IMR-90 (cell line): ENCODE measurements at regions not wholly inside any gene's neighbourhood (a gene's known extent, or its start where the extent isn't known, plus 50 kb on each side); places are given as distances from the start of the nearest gene placed in this dataset.

Experiments used
- ATAC-seq: fragments of 200-7000 bp; cut with Tn5 transposase; 2 replicates; pipeline ENCODE4 v1.9.1; 2020; ENCODE audit warnings: low read depth, mild to moderate bottlenecking, moderate library complexity
- BruUV-seq: library from RNA; stranded (reverse); fragments of 400-500 nt; replicated peaks from 2 replicates; lab custom pipeline; 2021; lab: Mats Ljungman, UMichigan
- CTCF ChIA-PET: fragments of 300-600 bp; formaldehyde crosslinking; extraction: SDS; loops from one replicate; lab custom pipeline; 2021; ENCODE audit warnings: antibody characterized with exemption; lab: Yijun Ruan, JAX
- POLR2A ChIA-PET: fragments of 300-600 bp; sonication (Branson Sonifier 250); formaldehyde crosslinking; loops from one replicate; lab custom pipeline; 2022; ENCODE audit warnings: antibody characterized with exemption; ENCODE audit not compliant: unreplicated experiment; lab: Charles Lee
- DNase-seq: peaks from one replicate; pipeline ENCODE4 v3.0.0; 2013
- H2AFZ ChIP-seq: replicated peaks from 2 replicates; pipeline ENCODE3; 2013; ENCODE audit warnings: low read length, mild to moderate bottlenecking; ENCODE audit not compliant: poor library complexity
- H2AK5ac ChIP-seq: 2 replicates; pipeline ENCODE4 v1.6.1; 2013; ENCODE audit warnings: low read depth, low read length, inconsistent platforms
- H2AK9ac ChIP-seq: replicated peaks from 2 replicates; pipeline ENCODE3; 2013; ENCODE audit warnings: mild to moderate bottlenecking, low read depth, low read length, moderate library complexity; ENCODE audit not compliant: poor library complexity
- H2BK120ac ChIP-seq: 2 replicates; pipeline ENCODE4 v1.6.1; 2013; ENCODE audit warnings: low read depth, low read length, inconsistent platforms
- H2BK15ac ChIP-seq: 3 replicates; pipeline ENCODE4 v1.6.1; 2013; ENCODE audit warnings: low read depth, low read length, inconsistent platforms
- H2BK20ac ChIP-seq: 2 replicates; pipeline ENCODE4 v1.6.1; 2013; ENCODE audit warnings: low read depth, mild to moderate bottlenecking, inconsistent platforms, low read length, moderate library complexity
- H2BK5ac ChIP-seq: 2 replicates; pipeline ENCODE4 v1.6.1; 2013; ENCODE audit warnings: mild to moderate bottlenecking, low read depth, low read length, inconsistent platforms; ENCODE audit not compliant: poor library complexity, severe bottlenecking
- H3K14ac ChIP-seq: replicated peaks from 2 replicates; pipeline ENCODE4 v1.6.1; 2013; ENCODE audit warnings: low read depth, low read length, inconsistent platforms
- H3K18ac ChIP-seq: 2 replicates; pipeline ENCODE4 v1.6.1; 2013; ENCODE audit warnings: low read depth, low read length, control low read depth
- H3K23ac ChIP-seq: 2 replicates; pipeline ENCODE4 v1.6.1; 2013; ENCODE audit warnings: low read depth, low read length, inconsistent platforms
- H3K27ac ChIP-seq: 2 replicates; pipeline ENCODE4 v1.5.1; 2013; ENCODE audit warnings: mild to moderate bottlenecking, control low read depth, low read length; ENCODE audit not compliant: insufficient read depth
- H3K27me3 ChIP-seq: 2 replicates; pipeline ENCODE4 v1.6.1; 2013; ENCODE audit warnings: low read length; ENCODE audit not compliant: control insufficient read depth, insufficient read depth
- H3K36me3 ChIP-seq: 2 replicates; pipeline ENCODE4 v1.6.1; 2013; ENCODE audit warnings: low read length, mixed read lengths; ENCODE audit not compliant: control insufficient read depth, insufficient read depth
- H3K4ac ChIP-seq: 2 replicates; pipeline ENCODE4 v1.6.1; 2013; ENCODE audit warnings: low read depth, low read length, inconsistent platforms
- H3K4me1 ChIP-seq: 2 replicates; pipeline ENCODE4 v1.6.1; 2013; ENCODE audit warnings: low read length, mixed read lengths; ENCODE audit not compliant: control insufficient read depth, insufficient read depth
- H3K4me2 ChIP-seq: 2 replicates; pipeline ENCODE4 v1.6.1; 2013; ENCODE audit warnings: low read depth, mild to moderate bottlenecking, control low read depth, low read length, moderate library complexity
- H3K4me3 ChIP-seq: 2 replicates; pipeline ENCODE4 v1.5.1; 2013; ENCODE audit warnings: low read depth, mild to moderate bottlenecking, control low read depth, low read length, moderate library complexity; ENCODE audit not compliant: insufficient read depth
- H3K56ac ChIP-seq: 2 replicates; pipeline ENCODE4 v1.6.1; 2013; ENCODE audit warnings: low read length, inconsistent platforms; ENCODE audit not compliant: insufficient read depth; ENCODE audit errors: extremely low read depth
- H3K79me1 ChIP-seq, 2 experiments: 2 replicates each; pipeline ENCODE4 v1.6.1; 2013; ENCODE audit warnings: low read length in 2 of 2, inconsistent platforms in 1 of 2, low read depth in 1 of 2
- H3K9ac ChIP-seq: 2 replicates; pipeline ENCODE4 v1.6.1; 2013; ENCODE audit warnings: low read depth, low read length, control low read depth
- H3K9me1 ChIP-seq: 2 replicates; pipeline ENCODE4 v1.6.1; 2013; ENCODE audit warnings: low read length, inconsistent platforms; ENCODE audit not compliant: insufficient read depth
- H3K9me3 ChIP-seq: 2 replicates; pipeline ENCODE4 v1.6.1; 2013; ENCODE audit warnings: low read length; ENCODE audit not compliant: control insufficient read depth, insufficient read depth
- H4K20me1 ChIP-seq: 2 replicates; pipeline ENCODE4 v1.6.1; 2013; ENCODE audit warnings: low read length, inconsistent platforms; ENCODE audit not compliant: insufficient read depth
- H4K5ac ChIP-seq: 2 replicates; pipeline ENCODE4 v1.6.1; 2013; ENCODE audit warnings: mild to moderate bottlenecking, low read depth, low read length, control low read depth
- H4K8ac ChIP-seq, 2 experiments: 2 replicates each; pipeline ENCODE4 v1.6.1; 2013; ENCODE audit warnings: low read depth in 2 of 2, low read length in 2 of 2, control low read depth in 1 of 2, inconsistent platforms in 1 of 2
- H4K91ac ChIP-seq: 2 replicates; pipeline ENCODE4 v1.6.1; 2013; ENCODE audit warnings: low read depth, low read length, inconsistent platforms; ENCODE audit not compliant: insufficient read depth
- CEBPB ChIP-seq: IDR thresholded peaks from 2 replicates; pipeline ENCODE4 v1.6.1; 2012; ENCODE audit warnings: low read depth, low read length, improper control_type of control experiment
- MXI1 ChIP-seq: IDR thresholded peaks from 2 replicates; pipeline ENCODE4 v1.6.1; 2012; ENCODE audit warnings: low read depth, mild to moderate bottlenecking, low read length, moderate library complexity, borderline replicate concordance
- RCOR1 ChIP-seq: IDR thresholded peaks from 2 replicates; pipeline ENCODE4 v1.6.1; 2012; ENCODE audit warnings: mild to moderate bottlenecking, low read length, improper control_type of control experiment; ENCODE audit not compliant: insufficient replicate concordance
- SMC3 ChIP-seq: fragments of 150-350 bp; IDR thresholded peaks from 2 replicates; pipeline ENCODE4 v1.6.1; 2016; ENCODE audit warnings: low read depth, mild to moderate bottlenecking, antibody characterized with exemption, low read length, moderate library complexity
- dilution Hi-C: fragments of 300-500 bp; cut with HindIII; formaldehyde crosslinking; loops from one replicate; pipeline ENCODE4 v1.14.3; 2018; ENCODE audit warnings: low sequenced_read_pairs; ENCODE audit not compliant: unreplicated experiment
- in situ Hi-C: fragments of 300-500 bp; cut with MboI; formaldehyde crosslinking; loops from 3 replicates; pipeline ENCODE4 v1.14.3; 2019; ENCODE audit warnings: low sequenced_read_pairs, inconsistent platforms, mixed read lengths
- intact Hi-C: fragments of 100-400 bp; cut with micrococcal nuclease; formaldehyde crosslinking; loops from 2 replicates; pipeline ENCODE4 v1.10.0; 2022

- Histone ChIP-seq H4K8ac (no peak overlapping the region), H3K4ac (no peak overlapping the region), H4K5ac (no peak overlapping the region), H4K20me1 (no peaks in the 10 kb centered on the region), H3K9me3 (no peaks in the 10 kb centered on the region), H3K4me2 (no peak overlapping the region), H2AK5ac (no peak overlapping the region), H3K23ac (no peak overlapping the region), H4K91ac (no peak overlapping the region), H3K27me3 (no peaks in the 10 kb centered on the region), H2AK9ac (no peak overlapping the region), H3K9me1 (no peaks in the 10 kb centered on the region), H2BK15ac (no peak overlapping the region), H3K4me3 (no peak overlapping the region), H3K14ac (no peak overlapping the region), H2BK120ac (no peak overlapping the region), H3K9ac (no peak overlapping the region), H2AFZ (no peak overlapping the region), H3K36me3 (no peaks in the 10 kb centered on the region), H3K27ac (no peak overlapping the region), H3K79me1 (no peaks in the 10 kb centered on the region), H2BK20ac (no peak overlapping the region), H3K18ac (no peak overlapping the region), H3K4me1 (no peaks in the 10 kb centered on the region), H2BK5ac (no peak overlapping the region), H3K56ac (no peak overlapping the region)
- intact Hi-C loops (no loop called here), in situ Hi-C loops (no loop called here), dilution Hi-C loops (no loop called here)
- no peak for TF ChIP-seq MXI1
- no peak for TF ChIP-seq SMC3
- TF ChIP-seq CEBPB = no peak
- no peak for TF ChIP-seq RCOR1
- POLR2A ChIA-PET = interaction anchor here (0.6 kb wide), 1 partner anchor 29 kb away, joined by 3 read pairs; no protein-coding TSS in a partner anchor
- DNase-seq = no peak
- CTCF ChIA-PET = interaction anchor here (1.7 kb wide), 1 partner anchor 17 kb away, joined by 5 read pairs; no protein-coding TSS in a partner anchor
- no TSS peak for BruUV-seq
- ATAC-seq = no peak
These were observed 131.3 kb downstream of the TTC6 start for GRCh38 chr14:37726708-37727107.
